ENCODE measurements at regions not wholly inside any gene's neighbourhood (a gene's known extent, or its start where the extent isn't known, plus 50 kb on each side); places are given as distances from the start of the nearest gene placed in this dataset.

- Histone ChIP-seq H3K9me3 (ENCODE audit: control insufficient read depth in 4 of 4, low read length in 3 of 4) (no peaks in the 10 kb centered on the region), H3K9ac (ENCODE audit: low read depth in 1 of 2, low read length in 2 of 2) (no peak overlapping the region), H3K36me3 (ENCODE audit: control insufficient read depth in 4 of 4, insufficient read depth in 3 of 4, low read depth in 1 of 4, low read length in 3 of 4) (no peaks in the 10 kb centered on the region), H3K4me1 (ENCODE audit: control insufficient read depth in 4 of 4, insufficient read depth in 4 of 4, low read length in 3 of 4) (no peaks in the 10 kb centered on the region), H3K27me3 (ENCODE audit: control insufficient read depth in 4 of 4, insufficient read depth in 4 of 4, low read length in 3 of 4) (no peaks in the 10 kb centered on the region), H3K27ac (ENCODE audit: low read depth in 1 of 2, low read length in 2 of 2) (no peak overlapping the region), H3K4me3 (ENCODE audit: low read depth in 1 of 3, low read length in 3 of 3) (no peak overlapping the region)
- TF ChIP-seq RAD21 (IDR thresholded peaks at IDR 0.05), result no peak
- no peak for TF ChIP-seq REST (IDR thresholded peaks at IDR 0.05)
- TF ChIP-seq, protein P1, sequence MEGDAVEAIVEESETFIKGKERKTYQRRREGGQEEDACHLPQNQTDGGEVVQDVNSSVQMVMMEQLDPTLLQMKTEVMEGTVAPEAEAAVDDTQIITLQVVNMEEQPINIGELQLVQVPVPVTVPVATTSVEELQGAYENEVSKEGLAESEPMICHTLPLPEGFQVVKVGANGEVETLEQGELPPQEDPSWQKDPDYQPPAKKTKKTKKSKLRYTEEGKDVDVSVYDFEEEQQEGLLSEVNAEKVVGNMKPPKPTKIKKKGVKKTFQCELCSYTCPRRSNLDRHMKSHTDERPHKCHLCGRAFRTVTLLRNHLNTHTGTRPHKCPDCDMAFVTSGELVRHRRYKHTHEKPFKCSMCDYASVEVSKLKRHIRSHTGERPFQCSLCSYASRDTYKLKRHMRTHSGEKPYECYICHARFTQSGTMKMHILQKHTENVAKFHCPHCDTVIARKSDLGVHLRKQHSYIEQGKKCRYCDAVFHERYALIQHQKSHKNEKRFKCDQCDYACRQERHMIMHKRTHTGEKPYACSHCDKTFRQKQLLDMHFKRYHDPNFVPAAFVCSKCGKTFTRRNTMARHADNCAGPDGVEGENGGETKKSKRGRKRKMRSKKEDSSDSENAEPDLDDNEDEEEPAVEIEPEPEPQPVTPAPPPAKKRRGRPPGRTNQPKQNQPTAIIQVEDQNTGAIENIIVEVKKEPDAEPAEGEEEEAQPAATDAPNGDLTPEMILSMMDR (IDR thresholded peaks at IDR 0.05; ENCODE audit: low read depth, low read length, missing input control), result no peak
- TF ChIP-seq RXRA (IDR thresholded peaks at IDR 0.05), result no peak
- no peak for TF ChIP-seq HNF4A (conservative IDR thresholded peaks at IDR 0.05)
- no peak for TF ChIP-seq MAX (IDR thresholded peaks at IDR 0.05)
- no peak for TF ChIP-seq FOXA2 (IDR thresholded peaks at IDR 0.05)
- no peak for TF ChIP-seq ATF3 (IDR thresholded peaks at IDR 0.05)
- TF ChIP-seq, protein P2, sequence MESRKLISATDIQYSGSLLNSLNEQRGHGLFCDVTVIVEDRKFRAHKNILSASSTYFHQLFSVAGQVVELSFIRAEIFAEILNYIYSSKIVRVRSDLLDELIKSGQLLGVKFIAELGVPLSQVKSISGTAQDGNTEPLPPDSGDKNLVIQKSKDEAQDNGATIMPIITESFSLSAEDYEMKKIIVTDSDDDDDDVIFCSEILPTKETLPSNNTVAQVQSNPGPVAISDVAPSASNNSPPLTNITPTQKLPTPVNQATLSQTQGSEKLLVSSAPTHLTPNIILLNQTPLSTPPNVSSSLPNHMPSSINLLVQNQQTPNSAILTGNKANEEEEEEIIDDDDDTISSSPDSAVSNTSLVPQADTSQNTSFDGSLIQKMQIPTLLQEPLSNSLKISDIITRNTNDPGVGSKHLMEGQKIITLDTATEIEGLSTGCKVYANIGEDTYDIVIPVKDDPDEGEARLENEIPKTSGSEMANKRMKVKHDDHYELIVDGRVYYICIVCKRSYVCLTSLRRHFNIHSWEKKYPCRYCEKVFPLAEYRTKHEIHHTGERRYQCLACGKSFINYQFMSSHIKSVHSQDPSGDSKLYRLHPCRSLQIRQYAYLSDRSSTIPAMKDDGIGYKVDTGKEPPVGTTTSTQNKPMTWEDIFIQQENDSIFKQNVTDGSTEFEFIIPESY (IDR thresholded peaks at IDR 0.05), result no peak
- TF ChIP-seq EGR1 (IDR thresholded peaks at IDR 0.05; ENCODE audit: low read depth in 2 of 2), result no peak
- DNase-seq (ENCODE audit: low spot score), result no peak
- 78% methylated on average over 6 of the region's 6 CpGs for WGBS
These were observed 350.0 kb upstream of the NCAM1 start for GRCh38 chr11:112610996-112611750.

- Histone ChIP-seq H3K4me1 (ENCODE audit: control insufficient read depth in 4 of 4, insufficient read depth in 4 of 4, low read length in 3 of 4) (no peaks in the 10 kb centered on the region), H3K36me3 (ENCODE audit: control insufficient read depth in 4 of 4, insufficient read depth in 3 of 4, low read depth in 1 of 4, low read length in 3 of 4) (no peaks in the 10 kb centered on the region), H3K27me3 (ENCODE audit: control insufficient read depth in 4 of 4, insufficient read depth in 4 of 4, low read length in 3 of 4) (no peaks in the 10 kb centered on the region), H3K9me3 (ENCODE audit: control insufficient read depth in 4 of 4, low read length in 3 of 4) (no peaks in the 10 kb centered on the region), H3K27ac (ENCODE audit: low read depth in 1 of 2, low read length in 2 of 2) (no peak overlapping the region), H3K9ac (ENCODE audit: low read depth in 1 of 2, low read length in 2 of 2) (no peak overlapping the region), H3K4me3 (ENCODE audit: low read depth in 1 of 3, low read length in 3 of 3) (no peak overlapping the region)
- DNase-seq (ENCODE audit: low spot score), result no peak
- 66% methylated on average over 7 of the region's 7 CpGs for WGBS
- TF ChIP-seq REST (IDR thresholded peaks at IDR 0.05), result no peak
- no peak for TF ChIP-seq FOXA2 (IDR thresholded peaks at IDR 0.05)
- TF ChIP-seq, protein P1 (IDR thresholded peaks at IDR 0.05; ENCODE audit: low read depth, low read length, missing input control), result no peak
- no peak for TF ChIP-seq HNF4G (IDR thresholded peaks at IDR 0.05)
- no peak for TF ChIP-seq HNF4A (conservative IDR thresholded peaks at IDR 0.05)
- TF ChIP-seq YY1 (IDR thresholded peaks at IDR 0.05), result no peak
These were observed 349.4 kb upstream of the NCAM1 start for GRCh38 chr11:112611771-112612170.

Measured in liver (tissue), 8 donors.